ENCODE measurements at regions not wholly inside any gene's neighbourhood (a gene's known extent, or its start where the extent isn't known, plus 50 kb on each side); places are given as distances from the start of the nearest gene placed in this dataset.

GRCh38 chr17:72514891-72515290 lies 394.1 kb downstream of the SOX9 start:
- TF ChIP-seq EZH2 (IDR thresholded peaks at IDR 0.05; ENCODE audit: borderline replicate concordance, low read depth, low read length, severe bottlenecking) = no peak
- TF ChIP-seq FOS (IDR thresholded peaks at IDR 0.05; ENCODE audit: borderline replicate concordance, insufficient read depth, low read length) = no peak
- no peak for TF ChIP-seq CTCF (IDR thresholded peaks at IDR 0.05; ENCODE audit: extremely low read depth in 1 of 2, insufficient read depth in 1 of 2, low read depth in 1 of 2, low read length in 2 of 2)
- no peak for TF ChIP-seq POLR2A (IDR thresholded peaks at IDR 0.05; ENCODE audit: low read depth, low read length)
- no peak for TF ChIP-seq POLR2AphosphoS5 (IDR thresholded peaks at IDR 0.05; ENCODE audit: insufficient read depth, low read depth, low read length)
- TF ChIP-seq GATA2 (IDR thresholded peaks at IDR 0.05; ENCODE audit: insufficient read depth, insufficient read length, low read depth, low read length) = no peak
